GM21360 (cell line): ENCODE measurements at regions not wholly inside any gene's neighbourhood (a gene's known extent, or its start where the extent isn't known, plus 50 kb on each side); places are given as distances from the start of the nearest gene placed in this dataset.
A peak's percentile ranks its signal among the peaks of the same experiment; 100 is the strongest.
"Not testable (repeated sequence)": the region's sequence is repeated elsewhere in the genome, so short reads cannot be mapped to it uniquely, and the experiment has no call there.

Experiments used
- ATAC-seq: cut with Tn5 transposase; IDR thresholded peaks from one replicate; pipeline ENCODE4 v1.9.1; 2021; ENCODE audit warnings: mild to moderate bottlenecking, moderate library complexity; ENCODE audit not compliant: unreplicated experiment

DNA sequence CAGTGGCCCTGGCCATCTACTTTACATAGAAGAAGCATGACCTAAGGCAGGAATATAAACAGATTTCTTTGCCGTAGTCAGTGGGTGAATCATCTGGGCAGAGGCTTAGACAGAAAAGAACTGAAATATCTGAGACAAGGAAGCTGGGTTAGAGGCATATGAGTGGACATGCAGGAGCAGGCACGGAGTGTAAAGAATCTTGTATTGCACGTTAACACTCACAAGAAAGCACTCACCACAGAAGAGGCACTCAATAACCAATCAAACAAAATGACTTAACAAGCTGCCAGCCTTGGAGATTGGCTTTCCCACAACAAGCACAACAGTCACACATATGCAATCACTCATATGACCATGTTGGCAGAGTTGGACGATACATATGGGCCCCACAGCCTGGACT, 364.9 kb downstream of the FOXD4L5 start:
- not testable (repeated sequence) for ATAC-seq

DNA sequence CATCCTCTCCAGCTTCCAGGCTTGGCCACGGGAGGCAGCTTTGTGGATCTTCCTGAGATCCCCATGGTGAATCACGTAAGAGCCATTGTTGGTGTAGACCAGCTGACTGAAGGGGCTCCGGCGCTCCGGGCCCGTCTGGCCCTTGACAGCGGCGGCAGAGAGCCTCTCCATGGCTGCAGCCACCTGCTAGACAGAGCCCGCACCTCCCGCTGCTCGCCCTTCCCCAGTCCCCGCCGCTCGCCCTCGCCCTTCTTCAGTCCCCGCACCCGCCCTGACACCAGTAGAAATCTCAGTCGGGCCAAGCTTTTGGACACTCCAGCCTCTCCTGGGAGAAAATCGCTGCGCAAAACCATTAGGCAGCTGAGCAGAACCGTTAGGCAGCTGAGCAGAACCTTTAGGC, 396.4 kb downstream of the FOXD4L5 start:
- not testable (repeated sequence) for ATAC-seq

DNA sequence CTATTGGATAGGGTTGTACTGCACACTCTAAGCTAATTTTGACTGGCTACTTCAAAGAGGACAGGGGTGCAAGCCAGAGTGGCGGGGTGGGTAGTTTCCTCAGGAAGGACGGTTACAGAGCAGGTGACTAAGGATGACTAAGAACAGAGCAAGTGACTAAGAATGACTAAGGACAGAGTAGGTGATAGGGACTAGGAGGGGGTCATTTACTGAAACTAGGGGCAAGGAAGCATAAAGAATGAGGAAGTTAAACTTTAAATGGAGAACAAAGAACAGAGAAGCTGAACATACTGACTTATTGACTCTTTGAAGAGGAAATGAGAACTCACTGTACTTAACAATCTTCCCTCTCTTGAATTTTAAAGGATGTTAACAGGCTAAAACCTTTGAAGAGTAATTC, 414.4 kb downstream of the FOXD4L5 start:
- ATAC-seq, result peak; percentile 12
